ENCODE measurements at regions not wholly inside any gene's neighbourhood (a gene's known extent, or its start where the extent isn't known, plus 50 kb on each side); places are given as distances from the start of the nearest gene placed in this dataset.

DNA sequence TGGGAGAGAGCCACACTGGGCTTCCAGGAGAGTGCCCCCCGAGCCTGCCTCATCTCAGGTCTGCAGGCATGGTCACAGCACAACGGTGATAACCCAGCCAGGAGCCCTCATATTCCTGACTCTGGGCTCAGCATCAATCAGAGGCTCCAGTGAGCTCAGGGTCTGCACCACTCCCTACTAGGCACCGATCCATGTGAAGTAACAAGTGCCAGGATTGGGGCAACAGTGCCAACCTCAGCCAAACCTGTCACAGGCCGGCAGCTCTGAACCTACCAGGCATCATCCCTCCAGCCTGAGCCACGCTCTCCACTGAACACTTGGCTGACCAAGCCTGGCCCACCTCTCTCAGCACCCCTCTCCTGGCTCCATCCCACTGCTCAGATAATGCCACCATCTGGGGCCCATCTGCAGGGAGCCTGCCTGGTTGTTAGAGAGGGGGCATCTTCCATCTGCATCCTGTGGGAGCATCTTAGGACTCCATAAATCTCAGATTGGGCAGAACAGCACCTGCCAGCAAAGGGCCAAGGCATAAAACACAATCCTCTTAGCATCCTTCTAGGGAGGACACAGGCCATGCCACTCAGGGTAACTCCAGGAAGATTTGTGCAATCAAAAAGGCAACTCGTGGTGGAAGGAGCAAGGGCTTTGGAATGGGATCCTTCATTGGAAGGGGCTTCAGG is 213.7 kb upstream of the CSF3R start:
- TF ChIP-seq ZNF8 (CRISPR knock-in tag; IDR thresholded peaks at IDR 0.05) (no peak), ZC3H10 (CRISPR knock-in tag; IDR thresholded peaks at IDR 0.05) (no peak), ZFP30 (CRISPR knock-in tag; IDR thresholded peaks at IDR 0.05) (no peak), ARNTL (CRISPR knock-in tag; IDR thresholded peaks at IDR 0.05; ENCODE audit: borderline replicate concordance, low read depth) (no peak), PPARA (CRISPR knock-in tag; IDR thresholded peaks at IDR 0.05; ENCODE audit: borderline replicate concordance) (no peak), BACH2 (CRISPR knock-in tag; IDR thresholded peaks at IDR 0.05; ENCODE audit: borderline replicate concordance) (no peak), ESRRG (CRISPR knock-in tag; IDR thresholded peaks at IDR 0.05) (no peak), TOX (CRISPR knock-in tag; IDR thresholded peaks at IDR 0.05; ENCODE audit: borderline replicate concordance) (no peak), TCF4 (CRISPR knock-in tag; IDR thresholded peaks at IDR 0.05; ENCODE audit: borderline replicate concordance) (no peak), ZNF565 (CRISPR knock-in tag; conservative IDR thresholded peaks at IDR 0.05; ENCODE audit: low read depth) (no peak), SNAI2 (CRISPR knock-in tag; IDR thresholded peaks at IDR 0.05) (no peak), ZNF70 (CRISPR knock-in tag; IDR thresholded peaks at IDR 0.05) (no peak), ISL1 (CRISPR knock-in tag; IDR thresholded peaks at IDR 0.05) (no peak), ZFP3 (CRISPR knock-in tag; IDR thresholded peaks at IDR 0.05) (no peak)
- TF ChIP-seq, protein P1, sequence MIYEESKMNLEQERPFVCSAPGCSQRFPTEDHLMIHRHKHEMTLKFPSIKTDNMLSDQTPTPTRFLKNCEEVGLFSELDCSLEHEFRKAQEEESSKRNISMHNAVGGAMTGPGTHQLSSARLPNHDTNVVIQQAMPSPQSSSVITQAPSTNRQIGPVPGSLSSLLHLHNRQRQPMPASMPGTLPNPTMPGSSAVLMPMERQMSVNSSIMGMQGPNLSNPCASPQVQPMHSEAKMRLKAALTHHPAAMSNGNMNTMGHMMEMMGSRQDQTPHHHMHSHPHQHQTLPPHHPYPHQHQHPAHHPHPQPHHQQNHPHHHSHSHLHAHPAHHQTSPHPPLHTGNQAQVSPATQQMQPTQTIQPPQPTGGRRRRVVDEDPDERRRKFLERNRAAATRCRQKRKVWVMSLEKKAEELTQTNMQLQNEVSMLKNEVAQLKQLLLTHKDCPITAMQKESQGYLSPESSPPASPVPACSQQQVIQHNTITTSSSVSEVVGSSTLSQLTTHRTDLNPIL (CRISPR knock-in tag; IDR thresholded peaks at IDR 0.05; ENCODE audit: low read depth), result no peak
- TF ChIP-seq, protein P2, sequence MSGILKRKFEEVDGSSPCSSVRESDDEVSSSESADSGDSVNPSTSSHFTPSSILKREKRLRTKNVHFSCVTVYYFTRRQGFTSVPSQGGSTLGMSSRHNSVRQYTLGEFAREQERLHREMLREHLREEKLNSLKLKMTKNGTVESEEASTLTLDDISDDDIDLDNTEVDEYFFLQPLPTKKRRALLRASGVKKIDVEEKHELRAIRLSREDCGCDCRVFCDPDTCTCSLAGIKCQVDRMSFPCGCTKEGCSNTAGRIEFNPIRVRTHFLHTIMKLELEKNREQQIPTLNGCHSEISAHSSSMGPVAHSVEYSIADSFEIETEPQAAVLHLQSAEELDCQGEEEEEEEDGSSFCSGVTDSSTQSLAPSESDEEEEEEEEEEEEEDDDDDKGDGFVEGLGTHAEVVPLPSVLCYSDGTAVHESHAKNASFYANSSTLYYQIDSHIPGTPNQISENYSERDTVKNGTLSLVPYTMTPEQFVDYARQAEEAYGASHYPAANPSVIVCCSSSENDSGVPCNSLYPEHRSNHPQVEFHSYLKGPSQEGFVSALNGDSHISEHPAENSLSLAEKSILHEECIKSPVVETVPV (CRISPR knock-in tag; IDR thresholded peaks at IDR 0.05), result no peak
- TF ChIP-seq, protein P3, sequence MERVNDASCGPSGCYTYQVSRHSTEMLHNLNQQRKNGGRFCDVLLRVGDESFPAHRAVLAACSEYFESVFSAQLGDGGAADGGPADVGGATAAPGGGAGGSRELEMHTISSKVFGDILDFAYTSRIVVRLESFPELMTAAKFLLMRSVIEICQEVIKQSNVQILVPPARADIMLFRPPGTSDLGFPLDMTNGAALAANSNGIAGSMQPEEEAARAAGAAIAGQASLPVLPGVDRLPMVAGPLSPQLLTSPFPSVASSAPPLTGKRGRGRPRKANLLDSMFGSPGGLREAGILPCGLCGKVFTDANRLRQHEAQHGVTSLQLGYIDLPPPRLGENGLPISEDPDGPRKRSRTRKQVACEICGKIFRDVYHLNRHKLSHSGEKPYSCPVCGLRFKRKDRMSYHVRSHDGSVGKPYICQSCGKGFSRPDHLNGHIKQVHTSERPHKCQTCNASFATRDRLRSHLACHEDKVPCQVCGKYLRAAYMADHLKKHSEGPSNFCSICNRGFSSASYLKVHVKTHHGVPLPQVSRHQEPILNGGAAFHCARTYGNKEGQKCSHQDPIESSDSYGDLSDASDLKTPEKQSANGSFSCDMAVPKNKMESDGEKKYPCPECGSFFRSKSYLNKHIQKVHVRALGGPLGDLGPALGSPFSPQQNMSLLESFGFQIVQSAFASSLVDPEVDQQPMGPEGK (CRISPR knock-in tag; IDR thresholded peaks at IDR 0.05; ENCODE audit: borderline replicate concordance), result no peak
- TF ChIP-seq, protein P4, sequence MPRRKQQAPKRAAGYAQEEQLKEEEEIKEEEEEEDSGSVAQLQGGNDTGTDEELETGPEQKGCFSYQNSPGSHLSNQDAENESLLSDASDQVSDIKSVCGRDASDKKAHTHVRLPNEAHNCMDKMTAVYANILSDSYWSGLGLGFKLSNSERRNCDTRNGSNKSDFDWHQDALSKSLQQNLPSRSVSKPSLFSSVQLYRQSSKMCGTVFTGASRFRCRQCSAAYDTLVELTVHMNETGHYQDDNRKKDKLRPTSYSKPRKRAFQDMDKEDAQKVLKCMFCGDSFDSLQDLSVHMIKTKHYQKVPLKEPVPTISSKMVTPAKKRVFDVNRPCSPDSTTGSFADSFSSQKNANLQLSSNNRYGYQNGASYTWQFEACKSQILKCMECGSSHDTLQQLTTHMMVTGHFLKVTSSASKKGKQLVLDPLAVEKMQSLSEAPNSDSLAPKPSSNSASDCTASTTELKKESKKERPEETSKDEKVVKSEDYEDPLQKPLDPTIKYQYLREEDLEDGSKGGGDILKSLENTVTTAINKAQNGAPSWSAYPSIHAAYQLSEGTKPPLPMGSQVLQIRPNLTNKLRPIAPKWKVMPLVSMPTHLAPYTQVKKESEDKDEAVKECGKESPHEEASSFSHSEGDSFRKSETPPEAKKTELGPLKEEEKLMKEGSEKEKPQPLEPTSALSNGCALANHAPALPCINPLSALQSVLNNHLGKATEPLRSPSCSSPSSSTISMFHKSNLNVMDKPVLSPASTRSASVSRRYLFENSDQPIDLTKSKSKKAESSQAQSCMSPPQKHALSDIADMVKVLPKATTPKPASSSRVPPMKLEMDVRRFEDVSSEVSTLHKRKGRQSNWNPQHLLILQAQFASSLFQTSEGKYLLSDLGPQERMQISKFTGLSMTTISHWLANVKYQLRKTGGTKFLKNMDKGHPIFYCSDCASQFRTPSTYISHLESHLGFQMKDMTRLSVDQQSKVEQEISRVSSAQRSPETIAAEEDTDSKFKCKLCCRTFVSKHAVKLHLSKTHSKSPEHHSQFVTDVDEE (CRISPR knock-in tag; IDR thresholded peaks at IDR 0.05), result no peak
- ATAC-seq, result no peak

DNA sequence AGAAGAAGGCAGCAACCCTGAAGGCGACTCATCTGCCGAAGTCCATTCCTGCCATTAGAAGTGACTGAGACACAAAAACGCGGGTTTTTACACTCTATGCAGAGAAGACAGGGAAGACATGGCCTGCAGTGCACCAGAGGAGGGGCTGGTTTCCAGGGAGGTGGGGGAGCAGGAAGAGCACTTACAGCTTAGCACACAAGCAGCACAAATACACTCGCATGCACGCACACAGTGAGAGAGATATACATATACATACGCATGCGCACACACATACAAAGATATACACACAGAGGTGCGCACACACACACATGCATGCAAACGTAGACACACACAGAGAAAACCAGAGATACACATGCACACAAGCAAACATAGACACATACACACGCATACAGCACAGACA is 210.9 kb upstream of the CSF3R start:
- no peak for ATAC-seq
- no peak for TF ChIP-seq CSDC2 (CRISPR knock-in tag; IDR thresholded peaks at IDR 0.05)
- TF ChIP-seq GLIS3 (CRISPR knock-in tag; IDR thresholded peaks at IDR 0.05), result no peak
- TF ChIP-seq ZFP30 (CRISPR knock-in tag; IDR thresholded peaks at IDR 0.05), result no peak
- no peak for TF ChIP-seq ZC3H10 (CRISPR knock-in tag; IDR thresholded peaks at IDR 0.05)
- no peak for TF ChIP-seq PPARA (CRISPR knock-in tag; IDR thresholded peaks at IDR 0.05; ENCODE audit: borderline replicate concordance)
- TF ChIP-seq, protein P2 (CRISPR knock-in tag; IDR thresholded peaks at IDR 0.05), result no peak
- no peak for TF ChIP-seq ZFP3 (CRISPR knock-in tag; IDR thresholded peaks at IDR 0.05)
- no peak for TF ChIP-seq BACH2 (CRISPR knock-in tag; IDR thresholded peaks at IDR 0.05; ENCODE audit: borderline replicate concordance)
- TF ChIP-seq ISL1 (CRISPR knock-in tag; IDR thresholded peaks at IDR 0.05), result no peak
- TF ChIP-seq TCF4 (CRISPR knock-in tag; IDR thresholded peaks at IDR 0.05; ENCODE audit: borderline replicate concordance), result no peak
- TF ChIP-seq TOX (CRISPR knock-in tag; IDR thresholded peaks at IDR 0.05; ENCODE audit: borderline replicate concordance), result no peak

DNA sequence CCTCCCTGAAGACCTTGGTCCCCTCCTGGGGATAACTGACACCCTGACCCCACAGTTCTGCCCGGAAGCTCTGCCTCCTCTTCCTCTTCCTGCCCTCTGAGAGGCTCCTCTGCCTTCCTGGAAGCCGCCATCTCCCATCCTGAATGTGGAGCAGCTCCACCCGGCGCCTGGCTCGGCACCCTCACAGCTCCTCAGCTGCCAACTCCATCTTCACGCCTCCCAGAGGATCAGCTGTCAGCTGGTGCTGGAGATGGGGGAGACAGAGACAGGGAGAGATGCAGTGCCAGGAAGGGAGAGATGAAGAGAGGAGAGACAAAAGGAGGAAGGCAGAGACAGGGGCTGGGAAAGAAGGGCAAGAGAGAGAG is 210.4 kb upstream of the CSF3R start:
- no peak for TF ChIP-seq ARNTL (CRISPR knock-in tag; IDR thresholded peaks at IDR 0.05; ENCODE audit: borderline replicate concordance, low read depth)
- TF ChIP-seq ZNF70 (CRISPR knock-in tag; IDR thresholded peaks at IDR 0.05), result no peak
- TF ChIP-seq, protein P2 (CRISPR knock-in tag; IDR thresholded peaks at IDR 0.05), result no peak
- TF ChIP-seq GLIS3 (CRISPR knock-in tag; IDR thresholded peaks at IDR 0.05), result no peak
- no peak for TF ChIP-seq ZNF8 (CRISPR knock-in tag; IDR thresholded peaks at IDR 0.05)
- ATAC-seq, result no peak
